ENCODE measurements at regions not wholly inside any gene's neighbourhood (a gene's known extent, or its start where the extent isn't known, plus 50 kb on each side); places are given as distances from the start of the nearest gene placed in this dataset.

- Mint-ChIP-seq H3K27me3 (peaks cover 24% of the 10 kb centered on the region), H3K4me1 (peaks cover 7% of the 10 kb centered on the region), H3K27ac (no peak overlapping the region), H3K4me3 (no peak overlapping the region), H3K36me3 (ENCODE audit: low read depth) (no peaks in the 10 kb centered on the region), H3K9me3 (no peaks in the 10 kb centered on the region)
- peak; percentile 24 for ATAC-seq
- DNase-seq, result no peak
Measured at GRCh38 chr6:41488433-41489119, 57.6 kb upstream of the FOXP4 start.

- Mint-ChIP-seq H3K4me3 (no peak overlapping the region), H3K36me3 (ENCODE audit: low read depth) (no peaks in the 10 kb centered on the region), H3K9me3 (no peaks in the 10 kb centered on the region), H3K27ac (no peak overlapping the region), H3K4me1 (peaks cover 7% of the 10 kb centered on the region), H3K27me3 (peaks cover 29% of the 10 kb centered on the region)
- ATAC-seq (no peak), DNase-seq (no peak)
Measured at GRCh38 chr6:41489120-41489851, 56.9 kb upstream of the FOXP4 start.

GRCh38 chr6:41492261-41492891 lies 53.8 kb upstream of the FOXP4 start:
- peaks cover 32% of the 10 kb centered on the region for H3K27me3 Mint-ChIP-seq
- no peak overlapping the region for H3K27ac Mint-ChIP-seq
- peaks cover 7% of the 10 kb centered on the region for H3K4me1 Mint-ChIP-seq
- no peak overlapping the region for H3K4me3 Mint-ChIP-seq
- no peaks in the 10 kb centered on the region for H3K9me3 Mint-ChIP-seq
- DNase-seq (no peak), ATAC-seq (no peak)
- no peaks in the 10 kb centered on the region for H3K36me3 Mint-ChIP-seq (ENCODE audit: low read depth)

- Mint-ChIP-seq H3K4me3 (no peak overlapping the region), H3K36me3 (ENCODE audit: low read depth) (no peaks in the 10 kb centered on the region), H3K27ac (no peak overlapping the region), H3K27me3 (peaks cover 38% of the 10 kb centered on the region), H3K9me3 (no peaks in the 10 kb centered on the region), H3K4me1 (peaks cover 3% of the 10 kb centered on the region)
- ATAC-seq (no peak), DNase-seq (no peak)
Measured at GRCh38 chr6:41494212-41495110, 51.7 kb upstream of the FOXP4 start.
